GM04503 (cell line): ENCODE measurements at regions not wholly inside any gene's neighbourhood (a gene's known extent, or its start where the extent isn't known, plus 50 kb on each side); places are given as distances from the start of the nearest gene placed in this dataset.
"Not testable (repeated sequence)": the region's sequence is repeated elsewhere in the genome, so short reads cannot be mapped to it uniquely, and the experiment has no call there.

ENCODE experiments used
- DNase-seq: peaks from one replicate; pipeline ENCODE4 v3.0.0-alpha.2; 2012; ENCODE audit warnings: low read depth

DNA sequence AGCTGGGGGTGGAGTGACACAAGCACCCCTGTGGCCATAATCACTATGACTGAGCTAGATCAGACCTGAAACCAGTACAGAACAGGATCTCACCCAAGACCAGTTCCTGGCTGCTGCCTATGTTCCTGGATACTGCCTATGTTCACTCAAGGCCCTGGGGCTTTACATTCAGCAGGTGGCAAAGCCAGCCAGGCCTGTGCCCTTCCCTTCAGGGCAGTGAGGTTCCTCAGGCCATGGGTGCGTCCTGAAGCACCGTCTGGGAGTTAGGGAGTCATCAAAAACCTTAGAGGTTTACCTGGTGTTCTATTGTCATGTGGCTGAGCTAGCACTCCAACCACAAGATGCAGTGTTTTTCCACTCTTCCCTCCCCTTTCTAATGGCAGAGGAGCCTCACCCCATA, 419.8 kb downstream of the TMEM232 start:
- DNase-seq, result no peak

DNA sequence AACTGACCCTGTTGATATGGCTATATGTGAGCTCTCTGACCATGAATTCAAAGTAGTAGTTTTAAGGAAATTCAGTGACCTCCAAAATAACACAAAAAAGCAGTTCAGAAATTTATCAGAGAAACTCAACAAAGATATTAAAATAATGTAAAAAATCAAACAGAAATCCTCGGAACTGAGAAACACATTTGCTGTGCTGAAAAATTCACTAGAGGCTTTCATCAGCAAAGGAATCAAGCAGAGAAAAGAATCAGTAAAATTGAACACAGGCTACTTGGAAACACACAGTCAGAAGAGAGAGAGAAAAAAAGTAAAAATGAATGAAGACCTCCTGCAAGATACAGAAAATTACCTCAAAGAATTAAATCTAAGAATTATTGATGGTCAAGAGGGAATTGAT, 417.2 kb downstream of the TMEM232 start:
- no peak for DNase-seq

DNA sequence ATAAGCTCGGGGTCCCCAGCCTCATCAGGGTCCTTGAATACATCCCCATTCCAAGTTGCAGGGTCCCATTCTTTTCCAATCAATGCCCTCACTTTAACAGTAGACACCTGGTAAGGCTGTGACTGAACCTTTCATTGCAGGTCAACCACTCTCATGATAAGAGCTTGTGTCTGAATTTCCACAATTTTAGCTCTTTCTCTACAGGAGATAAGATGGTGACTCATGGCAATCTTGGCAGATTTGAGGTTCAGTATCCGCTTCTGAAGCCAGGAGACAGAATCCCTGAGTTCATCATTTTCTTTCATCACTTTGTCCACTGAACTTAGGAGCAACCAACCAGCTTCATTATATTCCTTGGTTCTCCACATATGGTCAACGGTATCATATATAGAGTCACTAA, 409.9 kb downstream of the TMEM232 start:
- not testable (repeated sequence) for DNase-seq

DNA sequence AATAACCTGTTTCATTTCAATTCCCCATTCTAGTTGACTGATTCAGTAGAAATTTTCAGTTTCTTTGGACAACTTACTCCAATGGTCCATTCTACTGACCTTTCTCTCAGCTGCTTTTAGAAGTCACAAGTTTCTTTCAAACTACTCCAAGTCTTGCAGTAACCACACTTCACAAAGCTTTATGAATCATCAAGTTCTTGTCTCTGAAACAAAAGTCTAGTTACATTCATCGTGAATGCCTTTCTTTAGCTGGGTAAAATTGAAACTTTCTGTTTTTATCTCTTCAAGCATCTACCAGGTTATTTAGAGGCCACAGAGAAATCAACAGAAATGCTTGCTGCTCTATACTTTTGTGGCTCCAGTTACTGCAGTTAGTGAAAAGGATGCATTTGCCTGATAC, 405.4 kb downstream of the TMEM232 start:
- DNase-seq, result peak; percentile 5

DNA sequence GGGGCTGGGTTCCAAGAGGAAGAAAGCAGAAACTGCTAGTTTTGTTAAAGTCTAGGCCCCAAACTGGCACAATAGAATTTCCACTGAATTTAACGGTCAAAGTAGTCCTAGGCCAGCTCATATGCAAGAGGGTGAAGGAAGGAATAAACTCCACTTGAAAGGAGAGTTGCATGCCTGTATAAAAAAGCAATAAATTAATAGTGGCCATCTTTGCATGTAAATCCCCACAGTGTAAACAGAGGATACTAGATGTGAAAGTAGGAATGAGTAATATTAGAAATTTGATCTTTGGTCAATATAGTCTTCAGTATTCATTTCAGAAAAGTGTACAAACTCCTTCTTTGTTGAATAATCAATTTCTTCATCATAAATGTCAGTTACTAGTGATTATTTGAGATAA, 403.1 kb downstream of the TMEM232 start:
- no peak for DNase-seq

DNA sequence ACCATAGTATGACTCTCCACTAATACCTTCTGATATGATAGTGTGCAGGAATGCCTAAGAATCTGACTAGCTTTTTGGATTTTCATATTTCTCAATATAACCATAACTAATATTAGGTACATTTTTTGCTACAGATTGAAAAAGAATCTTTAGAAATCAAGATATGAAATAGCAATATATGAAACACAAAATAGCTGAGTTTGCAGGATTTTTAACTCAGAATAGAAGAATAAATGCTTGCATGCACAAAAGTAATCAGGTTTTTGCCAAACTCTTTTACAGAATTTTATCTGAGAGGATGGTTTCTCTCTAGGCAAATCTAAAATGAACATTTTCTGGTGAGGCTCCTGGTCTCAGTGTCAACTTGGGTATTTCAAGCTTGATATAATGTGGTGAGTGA, 402.6 kb downstream of the TMEM232 start:
- no peak for DNase-seq

DNA sequence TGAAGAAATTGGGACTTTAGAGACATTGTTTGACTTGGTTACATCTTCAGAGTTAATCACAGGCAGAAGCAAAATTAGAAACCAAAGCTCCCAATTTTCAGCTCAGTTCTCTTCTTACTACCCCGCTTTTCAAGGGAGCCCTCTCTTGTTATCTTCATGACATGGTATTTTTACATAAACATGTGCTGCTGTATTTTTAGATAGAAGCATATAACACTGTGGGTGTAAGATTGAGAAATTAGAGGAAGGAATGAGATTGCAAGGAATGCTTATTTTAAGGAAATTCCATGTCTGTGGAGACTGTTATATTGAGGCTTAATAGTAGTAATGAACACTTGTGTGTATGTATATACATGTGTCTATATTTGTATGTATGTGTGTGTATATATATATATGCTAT, 401.6 kb downstream of the TMEM232 start:
- no peak for DNase-seq

DNA sequence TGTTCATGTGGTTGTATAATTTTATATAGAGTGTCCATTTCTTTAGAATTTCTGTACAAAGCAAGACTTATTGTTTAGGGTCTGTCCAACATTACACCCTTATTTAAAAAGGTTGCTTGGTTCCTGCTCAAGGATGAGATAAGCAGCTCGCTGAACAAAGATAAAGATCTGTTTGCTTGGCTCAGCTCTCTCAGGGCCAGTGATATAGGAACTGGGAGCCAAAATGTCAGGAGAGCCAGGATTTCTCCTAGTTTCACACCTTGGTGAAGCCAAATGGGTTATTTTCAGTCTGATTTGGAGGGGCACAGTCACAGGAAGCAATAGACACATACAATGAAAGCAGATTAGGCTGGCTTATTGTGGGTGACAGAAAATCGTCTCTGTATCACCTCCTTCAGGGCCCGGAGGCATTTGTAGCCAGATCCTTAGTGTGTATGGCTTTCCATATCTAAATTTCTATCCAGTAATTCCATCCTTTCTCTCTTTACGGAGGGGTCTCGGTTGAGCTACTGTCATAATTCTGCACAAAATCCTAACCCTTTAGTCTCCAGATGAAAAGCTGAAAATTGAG, 396.4 kb downstream of the TMEM232 start:
- no peak for DNase-seq

DNA sequence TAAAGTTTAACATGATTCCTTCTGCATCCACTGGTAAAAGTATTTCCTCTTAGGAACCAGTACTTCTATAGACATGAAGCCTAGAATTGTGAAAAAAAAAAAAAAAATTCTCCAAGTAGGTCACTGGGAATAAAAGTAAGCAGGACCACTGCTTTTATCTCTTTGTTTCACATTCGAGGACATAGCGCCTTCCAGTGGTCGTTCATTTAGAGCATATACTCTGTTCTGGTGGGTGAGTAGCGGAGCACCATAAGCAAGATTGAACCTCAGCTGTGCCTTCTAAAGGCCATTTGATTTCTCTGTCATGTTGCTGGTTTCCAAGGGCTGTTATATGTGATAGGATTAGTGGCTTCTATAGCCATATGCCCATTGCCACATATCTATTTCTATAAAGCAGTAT, 393.1 kb downstream of the TMEM232 start:
- DNase-seq, result no peak

DNA sequence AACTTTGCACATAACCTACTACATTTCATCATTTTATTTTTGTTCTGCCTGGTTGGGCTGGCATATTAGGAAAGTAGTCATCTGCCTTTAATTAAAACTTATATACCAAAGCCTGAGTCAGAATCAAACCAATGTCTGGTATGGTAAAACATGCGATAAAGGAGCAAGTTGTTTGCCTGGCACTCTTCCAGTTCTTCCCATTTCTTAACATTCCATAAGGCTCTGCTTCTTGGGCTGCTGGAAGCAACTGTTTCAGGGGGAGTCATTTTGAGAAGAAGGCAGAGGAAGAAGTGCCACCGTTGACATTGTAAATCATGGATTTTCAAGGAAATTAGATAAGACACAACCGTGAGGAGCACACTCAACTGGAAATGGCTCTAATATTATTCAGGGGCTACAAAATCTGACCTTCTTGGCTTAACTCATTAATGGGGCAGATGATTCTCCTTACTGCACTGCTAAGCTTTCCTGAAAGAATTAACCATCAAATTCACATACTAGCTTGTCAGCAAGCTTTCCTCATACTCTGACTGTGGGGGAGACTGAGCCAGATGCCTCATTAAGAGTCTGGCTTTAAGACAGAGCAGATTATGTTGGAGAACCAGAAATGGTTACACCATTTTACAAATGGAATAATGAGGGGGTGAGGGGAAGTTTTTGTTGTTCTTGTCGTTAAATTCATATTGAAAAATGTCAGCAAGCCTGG, 391.0 kb downstream of the TMEM232 start:
- peak; percentile 80 for DNase-seq

DNA sequence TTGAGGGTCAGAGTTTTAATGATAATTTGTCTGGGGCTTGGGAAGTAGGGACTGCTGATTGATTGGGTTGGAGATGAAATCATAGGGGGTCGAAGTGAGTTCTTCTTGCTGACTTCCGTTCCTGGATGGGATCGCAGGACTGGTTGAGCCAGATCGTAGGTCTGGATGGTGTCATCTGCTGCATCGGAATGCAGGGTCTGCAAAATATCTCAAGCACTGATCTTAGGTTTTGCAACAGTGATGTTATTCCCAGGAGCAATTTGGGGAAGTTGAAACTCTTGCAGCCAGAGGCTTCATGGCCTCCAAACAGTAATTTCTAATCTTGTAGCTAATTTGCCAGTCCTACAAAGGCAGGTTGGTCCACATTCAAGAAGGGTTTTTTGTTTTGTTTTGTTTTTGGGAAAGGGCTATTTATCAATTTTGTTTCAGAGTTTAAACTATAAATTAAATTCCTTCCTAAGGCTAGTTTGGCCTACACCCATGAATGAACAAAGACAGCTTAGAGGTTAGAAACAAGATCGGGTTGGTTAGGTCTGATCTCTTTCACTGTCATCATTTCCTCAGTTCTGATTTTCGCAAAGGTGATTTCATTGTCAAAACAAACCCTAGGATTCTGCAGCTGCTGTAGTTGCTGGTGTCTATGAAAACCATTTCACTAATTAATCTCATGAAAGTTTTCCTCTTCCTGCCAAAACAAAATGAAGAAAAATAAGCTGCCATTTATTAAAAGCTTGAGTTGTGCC, 388.0 kb downstream of the TMEM232 start:
- no peak for DNase-seq

DNA sequence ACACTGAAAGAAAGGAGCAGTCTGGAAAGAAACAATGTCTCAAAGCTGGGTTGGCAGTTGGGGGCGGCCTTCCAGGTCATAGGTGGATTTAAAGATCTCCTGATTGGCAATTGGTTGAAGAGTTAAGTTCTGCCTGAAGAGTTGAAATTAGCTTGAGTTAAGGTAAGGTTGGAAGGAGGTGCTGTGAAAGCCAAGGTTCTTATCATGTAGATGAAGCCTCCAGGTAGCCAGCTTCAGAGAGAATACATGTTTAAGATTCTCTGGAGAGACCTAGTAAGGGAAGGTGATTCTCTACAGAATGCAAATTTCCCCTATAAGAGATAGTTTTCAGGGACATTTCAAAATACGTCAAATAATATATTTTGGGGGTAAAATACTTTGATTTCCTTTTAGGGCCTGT, 387.1 kb downstream of the TMEM232 start:
- no peak for DNase-seq

DNA sequence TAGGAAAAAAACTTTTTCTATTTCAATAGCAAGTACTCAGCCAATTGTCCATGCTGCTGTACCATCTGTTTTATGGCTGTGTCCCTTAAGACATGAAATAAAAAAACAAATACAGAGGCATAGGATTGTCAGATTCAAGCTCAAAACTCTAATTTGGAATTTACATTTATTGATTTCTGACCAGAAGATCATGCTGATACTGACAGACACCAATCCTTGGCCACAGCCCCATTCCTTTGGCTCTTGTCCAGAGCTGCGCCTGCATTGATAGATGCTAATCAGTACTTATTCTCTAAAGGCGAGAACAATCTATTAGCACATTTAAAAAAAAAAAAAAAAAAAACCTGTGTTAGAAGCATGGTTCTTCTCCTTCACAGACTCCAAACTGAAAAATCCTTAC, 384.6 kb downstream of the TMEM232 start:
- DNase-seq, result no peak

DNA sequence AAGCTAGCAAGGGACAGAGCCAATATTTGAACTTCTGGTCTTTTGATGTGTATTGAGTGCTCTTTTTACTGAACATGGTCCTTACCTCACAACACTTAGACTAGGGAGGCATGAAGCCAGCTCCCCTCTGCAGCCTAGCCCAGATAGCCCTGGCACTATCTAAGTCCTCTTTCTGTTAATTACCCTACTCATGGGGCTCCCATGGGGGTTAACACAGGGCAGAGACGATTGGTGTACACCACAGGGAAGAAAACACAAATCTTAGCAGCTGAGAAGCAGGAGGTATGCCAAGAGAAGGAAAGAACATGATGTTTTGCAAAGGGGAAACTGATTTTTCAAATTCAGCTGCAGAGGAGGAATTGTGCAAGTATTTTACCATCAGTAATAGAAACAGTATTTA, 383.8 kb downstream of the TMEM232 start:
- no peak for DNase-seq

DNA sequence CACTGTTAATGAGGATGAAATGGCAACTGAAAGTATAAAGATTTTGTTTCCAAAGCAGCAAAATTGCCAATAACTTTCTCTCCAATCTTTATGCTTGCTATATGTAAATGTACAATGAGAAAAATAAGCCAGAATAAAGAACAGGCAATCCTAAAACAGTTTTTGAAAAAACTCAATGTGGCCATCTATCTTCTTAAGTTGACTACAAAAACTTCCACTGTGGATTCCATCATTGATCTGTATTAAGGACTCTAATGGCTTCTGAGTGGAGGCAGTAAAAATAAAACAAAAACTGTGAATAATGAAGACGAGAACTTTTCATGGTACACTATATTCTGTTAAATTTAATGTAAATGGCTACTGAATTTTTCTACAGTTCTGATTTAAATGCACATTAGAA, 382.9 kb downstream of the TMEM232 start:
- DNase-seq, result no peak

DNA sequence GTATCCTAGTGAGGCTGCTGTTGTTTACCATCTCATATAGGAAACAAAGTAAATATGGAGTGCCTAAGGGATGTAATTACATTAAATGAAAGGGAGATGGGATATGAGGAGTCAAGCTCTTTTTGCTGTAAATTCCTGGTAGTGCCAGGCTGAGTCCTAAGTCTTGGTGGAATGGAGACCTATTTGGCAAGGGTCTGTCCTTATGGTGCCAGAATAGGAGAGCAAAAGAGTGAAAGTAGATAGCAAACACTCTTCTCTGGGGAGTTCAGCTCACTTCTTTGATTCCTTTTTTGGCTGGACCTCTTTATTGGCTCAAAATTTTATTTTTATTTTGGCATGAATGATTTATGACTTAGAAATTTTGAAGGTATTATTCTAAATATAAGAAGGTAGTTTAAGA, 380.8 kb downstream of the TMEM232 start:
- DNase-seq, result no peak

DNA sequence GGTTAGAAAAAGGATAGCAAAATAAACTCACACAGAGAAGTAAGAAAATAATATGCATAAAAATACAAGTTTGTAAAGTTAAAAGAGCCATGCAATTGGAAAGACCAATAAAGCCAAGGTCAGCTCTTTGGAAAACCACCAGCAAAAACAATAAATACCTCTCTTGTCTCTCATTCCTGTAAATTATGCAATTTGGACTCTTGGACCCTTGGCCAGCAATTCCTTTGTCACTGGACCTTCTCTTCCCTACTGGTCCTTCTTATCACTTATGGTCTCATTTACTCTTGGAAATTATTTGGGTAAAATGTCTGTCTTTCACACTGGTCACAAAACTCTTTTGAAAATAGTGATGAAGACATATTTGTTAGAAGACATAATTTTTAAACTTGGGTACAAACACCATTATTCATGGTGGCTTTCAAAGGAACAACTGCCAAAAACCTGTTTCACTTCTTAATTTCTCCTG, 379.5 kb downstream of the TMEM232 start:
- DNase-seq, result no peak

DNA sequence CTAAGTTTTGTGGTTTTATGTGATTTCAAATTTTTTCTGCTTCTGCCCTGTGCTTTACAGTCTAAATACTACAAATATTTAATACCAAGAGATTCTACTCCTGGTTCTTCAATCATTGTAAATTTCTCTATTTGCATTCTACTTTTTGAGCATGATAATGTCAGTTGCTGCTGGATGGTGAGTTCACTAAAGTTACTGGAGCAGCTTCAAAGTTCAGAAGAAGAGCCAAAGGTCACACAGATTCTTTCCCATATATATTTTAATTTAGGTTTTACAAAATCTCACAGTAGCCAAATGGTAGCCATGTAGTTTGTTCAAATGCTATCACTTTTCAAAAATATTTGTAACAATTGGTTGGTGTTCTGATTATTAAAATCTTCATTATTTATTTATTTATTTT, 378.7 kb downstream of the TMEM232 start:
- DNase-seq, result no peak

DNA sequence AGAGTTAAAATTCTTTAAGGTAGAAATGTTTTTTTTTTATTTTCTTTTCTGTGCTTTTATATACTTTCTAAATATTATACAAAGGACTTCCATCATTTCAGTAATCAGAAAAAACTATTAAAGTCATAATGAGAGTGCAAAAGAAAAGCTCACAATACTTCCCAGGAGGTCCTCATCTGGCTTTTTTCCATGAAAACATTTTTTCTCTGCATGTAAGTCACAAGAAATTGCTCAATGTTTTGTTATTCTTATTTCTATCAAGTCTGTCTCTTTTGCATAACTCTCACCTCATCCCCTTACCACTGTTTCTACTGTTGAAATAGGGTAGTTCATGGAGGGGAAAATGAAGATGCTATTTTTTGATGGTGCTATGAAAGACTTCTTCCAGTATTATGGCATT, 375.0 kb downstream of the TMEM232 start:
- no peak for DNase-seq

DNA sequence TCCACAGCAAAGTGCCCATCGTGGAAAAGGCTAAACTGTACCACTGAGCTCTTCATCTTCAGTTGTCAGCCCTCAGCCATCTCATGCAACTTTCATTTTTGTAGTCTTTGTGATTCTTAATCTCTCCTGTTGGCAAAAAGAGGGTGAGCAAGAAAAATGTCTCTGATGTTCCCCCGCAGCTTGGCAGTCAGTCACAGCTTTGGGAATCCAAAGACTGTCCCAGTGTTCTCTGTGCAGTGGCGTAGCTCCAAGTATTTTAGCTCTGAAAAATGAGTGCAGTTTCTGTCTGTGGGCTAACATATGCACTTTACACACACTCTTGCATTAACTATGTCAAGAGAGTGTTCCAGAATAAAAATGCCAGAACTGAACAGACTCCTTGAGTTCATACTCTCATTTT, 372.2 kb downstream of the TMEM232 start:
- peak; percentile 21 for DNase-seq

DNA sequence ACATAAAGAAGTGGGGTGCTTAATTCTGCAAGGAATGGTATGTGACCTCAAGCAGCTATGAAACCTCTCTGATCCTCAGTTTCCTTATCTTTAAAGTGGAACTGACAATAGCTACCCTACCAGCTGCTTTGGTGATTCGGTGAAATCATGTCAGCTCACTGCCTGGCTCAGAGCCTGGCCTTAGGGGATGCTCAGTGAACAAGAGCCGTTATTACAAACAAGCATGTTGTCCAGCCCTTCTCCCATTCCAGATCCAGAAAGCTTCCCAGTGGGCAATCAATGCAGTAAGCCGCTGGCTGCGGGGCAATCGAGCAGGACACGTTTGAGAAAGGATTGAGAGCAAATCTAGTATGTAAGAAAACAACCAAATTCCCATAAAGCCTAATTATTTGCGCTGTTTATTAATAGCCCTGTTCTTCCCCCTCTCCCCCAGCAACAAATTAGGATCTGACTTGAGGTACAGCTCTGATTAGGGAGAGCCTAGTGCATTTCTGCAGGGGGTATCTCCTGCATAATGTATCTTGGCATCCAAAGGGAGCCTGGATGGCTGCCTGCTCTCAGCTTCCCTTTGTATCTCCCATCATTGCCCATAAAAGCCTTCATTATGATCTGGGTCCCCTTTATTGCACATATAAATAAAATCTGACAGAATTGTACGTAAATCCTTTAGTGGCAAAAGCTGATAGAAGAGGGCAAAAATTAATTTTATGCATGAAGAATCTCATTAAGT, 371.4 kb downstream of the TMEM232 start:
- no peak for DNase-seq

DNA sequence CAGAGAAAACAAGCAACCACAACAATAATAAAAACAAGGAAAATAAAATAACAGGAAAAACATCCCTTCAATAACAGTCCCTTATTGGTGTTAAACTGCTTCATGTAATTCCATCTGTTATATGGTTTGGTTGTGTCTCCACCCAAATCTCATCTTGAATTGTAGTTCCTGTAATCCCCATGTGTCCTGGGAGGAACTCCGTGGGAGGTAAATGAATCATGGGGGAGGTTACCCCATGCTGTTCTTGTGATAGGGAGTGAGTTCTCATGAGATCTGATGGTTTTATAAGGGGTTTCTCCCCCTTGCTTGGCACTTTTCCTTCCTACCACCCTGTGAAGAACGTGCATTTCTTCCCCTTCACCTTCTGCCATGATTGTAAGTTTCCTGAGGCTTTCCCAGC, 369.8 kb downstream of the TMEM232 start:
- DNase-seq, result no peak

DNA sequence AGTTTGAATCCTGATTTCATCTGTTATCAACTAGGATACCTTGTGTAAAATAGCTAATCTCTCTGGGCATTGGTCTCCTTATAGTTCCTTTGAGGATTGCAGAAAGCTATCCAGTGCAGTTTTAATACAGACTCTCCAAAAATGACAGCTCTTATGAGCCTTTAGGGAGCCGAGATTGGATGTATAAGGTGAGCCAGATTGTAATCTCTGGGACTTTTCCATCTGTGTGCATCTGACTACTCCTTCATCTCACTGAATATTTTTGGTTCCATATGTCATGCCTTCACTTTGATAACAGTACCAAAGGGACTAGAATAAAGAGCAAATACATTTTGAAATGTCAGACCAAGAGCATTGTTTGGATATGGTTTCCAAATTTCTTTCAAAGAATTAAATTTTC, 367.2 kb downstream of the TMEM232 start:
- DNase-seq, result no peak
